ENCODE measurements at regions not wholly inside any gene's neighbourhood (a gene's known extent, or its start where the extent isn't known, plus 50 kb on each side); places are given as distances from the start of the nearest gene placed in this dataset.

- no peaks in the 10 kb centered on the region for H3K9me3 Mint-ChIP-seq
- H3K27ac Mint-ChIP-seq: no peak overlapping the region
- DNase-seq (ENCODE audit: low spot score in 2 of 2, unreplicated experiment in 2 of 2): no peak
- no peak for TF ChIP-seq CTCF (IDR thresholded peaks at IDR 0.05; ENCODE audit: unreplicated experiment)
- no peaks in the 10 kb centered on the region for H3K36me3 Mint-ChIP-seq
- H3K27me3 Mint-ChIP-seq (ENCODE audit: low read depth): peaks cover 2% of the 10 kb centered on the region
- H3K4me1 Mint-ChIP-seq: peaks cover 17% of the 10 kb centered on the region
- H3K4me3 Mint-ChIP-seq: no peak overlapping the region
Measured at GRCh38 chr9:89992326-89993198, 387.8 kb downstream of the GADD45G start.

- H3K4me3 Mint-ChIP-seq: no peak overlapping the region
- DNase-seq (ENCODE audit: low spot score in 2 of 2, unreplicated experiment in 2 of 2): no peak
- no peaks in the 10 kb centered on the region for H3K9me3 Mint-ChIP-seq
- H3K36me3 Mint-ChIP-seq: no peaks in the 10 kb centered on the region
- no peaks in the 10 kb centered on the region for H3K27me3 Mint-ChIP-seq (ENCODE audit: low read depth)
- H3K27ac Mint-ChIP-seq: no peak overlapping the region
- no peak for TF ChIP-seq CTCF (IDR thresholded peaks at IDR 0.05; ENCODE audit: unreplicated experiment)
- peaks cover 12% of the 10 kb centered on the region for H3K4me1 Mint-ChIP-seq
Measured at GRCh38 chr9:89993678-89994630, 389.1 kb downstream of the GADD45G start.

- Mint-ChIP-seq H3K9me3 (no peaks in the 10 kb centered on the region), H3K27ac (no peak overlapping the region)
Measured at GRCh38 chr9:89994988-89995613, 390.3 kb downstream of the GADD45G start.

GRCh38 chr9:89996116-89996515 lies 391.3 kb downstream of the GADD45G start:
- Mint-ChIP-seq H3K4me3 (no peak overlapping the region), H3K9me3 (no peaks in the 10 kb centered on the region), H3K36me3 (no peaks in the 10 kb centered on the region), H3K27ac (no peak overlapping the region), H3K27me3 (ENCODE audit: low read depth) (no peaks in the 10 kb centered on the region), H3K4me1 (peaks cover 28% of the 10 kb centered on the region)
- DNase-seq (ENCODE audit: low spot score in 2 of 2, unreplicated experiment in 2 of 2): no peak
- no peak for TF ChIP-seq CTCF (IDR thresholded peaks at IDR 0.05; ENCODE audit: unreplicated experiment)

More at GRCh38 chr9:89994988-89995613, 390.3 kb downstream of the GADD45G start:
- H3K4me3 Mint-ChIP-seq: no peak overlapping the region
- DNase-seq (ENCODE audit: low spot score in 2 of 2, unreplicated experiment in 2 of 2): no peak
- H3K36me3 Mint-ChIP-seq: no peaks in the 10 kb centered on the region
- H3K27me3 Mint-ChIP-seq (ENCODE audit: low read depth): no peaks in the 10 kb centered on the region
- peaks cover 18% of the 10 kb centered on the region for H3K4me1 Mint-ChIP-seq
- no peak for TF ChIP-seq CTCF (IDR thresholded peaks at IDR 0.05; ENCODE audit: unreplicated experiment)

GRCh38 chr9:89996773-89997172 lies 392.0 kb downstream of the GADD45G start:
- TF ChIP-seq CTCF (IDR thresholded peaks at IDR 0.05; ENCODE audit: unreplicated experiment): no peak
- Mint-ChIP-seq H3K27me3 (ENCODE audit: low read depth) (no peaks in the 10 kb centered on the region), H3K4me1 (peaks cover 29% of the 10 kb centered on the region), H3K27ac (no peak overlapping the region), H3K4me3 (no peak overlapping the region), H3K9me3 (no peaks in the 10 kb centered on the region), H3K36me3 (no peaks in the 10 kb centered on the region)
- no peak for DNase-seq (ENCODE audit: low spot score in 2 of 2, unreplicated experiment in 2 of 2)

All from mesothelial cell of epicardium (in vitro differentiated cells).